Gastrocnemius medialis (tissue), 4 donors: ENCODE measurements at regions not wholly inside any gene's neighbourhood (a gene's known extent, or its start where the extent isn't known, plus 50 kb on each side); places are given as distances from the start of the nearest gene placed in this dataset.

ENCODE experiments used
- CTCF ChIP-seq, 5 experiments: fragments of 450-650 bp in 3 of 5; fragments of 200-600 bp in 2 of 5; sonication (generic) in 2 of 5; IDR thresholded peaks in 4 of 5; conservative IDR thresholded peaks in 1 of 5; 1 replicate in 4 of 5; 2 replicates in 1 of 5; pipeline ENCODE4 v1.5.1; 2016 to 2019; ENCODE audit warnings: antibody characterized with exemption in 5 of 5, mild to moderate bottlenecking in 3 of 5, moderate library complexity in 3 of 5
- POLR2A ChIP-seq, 2 donors: fragments of 450-650 bp; IDR thresholded peaks; one replicate each; pipeline ENCODE4 v1.6.1; 2017; ENCODE audit warnings: antibody characterized with exemption in 2 of 2, mild to moderate bottlenecking in 2 of 2, moderate library complexity in 2 of 2

- TF ChIP-seq CTCF (IDR thresholded peaks at IDR 0.05 in 4 of 5, conservative IDR thresholded peaks at IDR 0.05 in 1 of 5) (no peak), POLR2A (IDR thresholded peaks at IDR 0.05) (no peak)
Measured at GRCh38 chrY:14277029-14277428, 221.0 kb downstream of the VCY1B start.
